Testis (tissue), 2 donors: ENCODE measurements at regions not wholly inside any gene's neighbourhood (a gene's known extent, or its start where the extent isn't known, plus 50 kb on each side); places are given as distances from the start of the nearest gene placed in this dataset.

Experiments
- DNase-seq: peaks from one replicate; pipeline ENCODE4 v3.0.0-alpha.2; 2019
- H3K27ac ChIP-seq, 2 donors: fragments of 200-600 bp; sonication (generic); one replicate each; pipeline ENCODE4 v1.5.1; 2019
- H3K27me3 ChIP-seq: fragments of 200-600 bp; sonication (generic); one replicate; pipeline ENCODE4 v1.5.1; 2019
- H3K36me3 ChIP-seq: fragments of 200-600 bp; sonication (generic); one replicate; pipeline ENCODE4 v1.5.1; 2017; ENCODE audit warnings: low read depth; ENCODE audit errors: missing control alignments
- H3K4me1 ChIP-seq: fragments of 200-600 bp; sonication (generic); one replicate; pipeline ENCODE4 v1.5.1; 2019
- H3K4me3 ChIP-seq, 2 donors: fragments of 200-600 bp; sonication (generic); one replicate each; pipeline ENCODE4 v1.5.1; 2017 to 2019
- H3K9me3 ChIP-seq: fragments of 200-600 bp; sonication (generic); one replicate; pipeline ENCODE4 v1.5.1; 2017
- CTCF ChIP-seq, 3 experiments: fragments of 450-650 bp in 2 of 3; fragments of 200-600 bp in 1 of 3; sonication (generic) in 1 of 3; IDR thresholded peaks; one replicate each; pipeline ENCODE4 v1.5.1; 2016 to 2019; ENCODE audit warnings: antibody characterized with exemption in 3 of 3, mild to moderate bottlenecking in 2 of 3, moderate library complexity in 1 of 3
- POLR2A ChIP-seq: fragments of 450-650 bp; IDR thresholded peaks from one replicate; pipeline ENCODE4 v1.6.1; 2017; ENCODE audit warnings: antibody characterized with exemption, mild to moderate bottlenecking, moderate library complexity
- WGBS, 2 donors: methylation state at CpG; one replicate each; pipeline ENCODE4 v1.1.5; 2018; 5-methylcytosine and 5-hydroxymethylcytosine counted together
- intact Hi-C: fragments of 100-400 bp; cut with DNase I; formaldehyde crosslinking; loops from one replicate; pipeline ENCODE4 v1.15.1; 2023; ENCODE audit warnings: low total_unique reads

GRCh38 chr4:176507845-176508533, 188.2 kb downstream of the SPCS3 start:
- no peak for TF ChIP-seq CTCF (IDR thresholded peaks at IDR 0.05)
- TF ChIP-seq POLR2A, result no peak
- 90 to 95% methylated on average over 8 of the region's 8 CpGs for WGBS, 2 donors
- Histone ChIP-seq H3K36me3 (no peaks in the 10 kb centered on the region), H3K27ac (no peak overlapping the region), H3K27me3 (no peaks in the 10 kb centered on the region), H3K4me3 (no peak overlapping the region), H3K4me1 (no peaks in the 10 kb centered on the region), H3K9me3 (no peaks in the 10 kb centered on the region)
- no peak for DNase-seq
- intact Hi-C loops, result no loop called here

- Histone ChIP-seq H3K4me3 (no peak overlapping the region), H3K36me3 (no peaks in the 10 kb centered on the region), H3K27me3 (no peaks in the 10 kb centered on the region), H3K27ac (no peak overlapping the region), H3K4me1 (no peaks in the 10 kb centered on the region), H3K9me3 (no peaks in the 10 kb centered on the region)
- TF ChIP-seq CTCF (IDR thresholded peaks at IDR 0.05), result no peak
- TF ChIP-seq POLR2A, result no peak
- intact Hi-C loops, result no loop called here
- DNase-seq, result no peak
- 66 to 71% methylated on average over 4 of the region's 4 CpGs for WGBS, 2 donors
These were observed 189.1 kb downstream of the SPCS3 start for GRCh38 chr4:176508780-176509331.

GRCh38 chr4:176525576-176525975, 205.8 kb downstream of the SPCS3 start:
- 58 to 63% methylated on average over 2 of the region's 2 CpGs for WGBS, 2 donors
- TF ChIP-seq POLR2A (no peak), CTCF (IDR thresholded peaks at IDR 0.05) (no peak)
- no peaks in the 10 kb centered on the region for H3K9me3 ChIP-seq
- H3K27me3 ChIP-seq, result no peaks in the 10 kb centered on the region
- H3K4me1 ChIP-seq, result no peaks in the 10 kb centered on the region
- intact Hi-C loops, result no loop called here
- H3K36me3 ChIP-seq, result no peaks in the 10 kb centered on the region
- no peak overlapping the region for H3K4me3 ChIP-seq
- no peak overlapping the region for H3K27ac ChIP-seq
- DNase-seq, result no peak

- 80 to 87% methylated on average over 5 of the region's 5 CpGs for WGBS, 2 donors
- no peaks in the 10 kb centered on the region for H3K9me3 ChIP-seq
- H3K27ac ChIP-seq, result no peak overlapping the region
- H3K36me3 ChIP-seq, result no peaks in the 10 kb centered on the region
- intact Hi-C loops, result no loop called here
- H3K27me3 ChIP-seq, result no peaks in the 10 kb centered on the region
- no peaks in the 10 kb centered on the region for H3K4me1 ChIP-seq
- TF ChIP-seq CTCF (IDR thresholded peaks at IDR 0.05) (no peak), POLR2A (no peak)
- H3K4me3 ChIP-seq, result no peak overlapping the region
- DNase-seq, result no peak
These were observed 206.9 kb downstream of the SPCS3 start for GRCh38 chr4:176526704-176527103.

GRCh38 chr4:176529574-176529973, 209.8 kb downstream of the SPCS3 start:
- no peak overlapping the region for H3K27ac ChIP-seq
- intact Hi-C loops, result no loop called here
- H3K4me1 ChIP-seq, result no peaks in the 10 kb centered on the region
- H3K9me3 ChIP-seq, result no peaks in the 10 kb centered on the region
- H3K27me3 ChIP-seq, result no peaks in the 10 kb centered on the region
- H3K36me3 ChIP-seq, result no peaks in the 10 kb centered on the region
- DNase-seq, result no peak
- no peak overlapping the region for H3K4me3 ChIP-seq
- TF ChIP-seq CTCF (IDR thresholded peaks at IDR 0.05) (no peak), POLR2A (no peak)
